ENCODE measurements at regions not wholly inside any gene's neighbourhood (a gene's known extent, or its start where the extent isn't known, plus 50 kb on each side); places are given as distances from the start of the nearest gene placed in this dataset.

DNA sequence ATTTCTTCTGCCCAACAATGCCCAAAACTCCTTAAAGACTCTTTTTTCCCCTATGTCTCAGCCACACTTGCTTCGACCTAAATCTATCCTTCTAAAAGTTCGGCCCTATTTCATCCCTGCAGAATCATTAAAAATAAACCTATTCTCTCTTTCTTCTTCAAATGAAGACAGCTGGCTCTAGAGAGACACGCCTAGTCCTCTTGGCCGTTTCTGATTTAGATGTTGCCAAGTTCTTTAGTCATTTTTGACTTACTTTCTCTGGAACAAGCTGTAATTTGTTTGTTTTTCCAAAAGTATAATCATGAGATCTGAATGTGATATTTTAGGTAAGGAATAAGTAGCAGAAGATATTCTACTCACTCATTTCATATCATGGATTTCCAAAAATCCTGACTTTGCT, 211.6 kb downstream of the CENPC start:
- TF ChIP-seq, protein P1, sequence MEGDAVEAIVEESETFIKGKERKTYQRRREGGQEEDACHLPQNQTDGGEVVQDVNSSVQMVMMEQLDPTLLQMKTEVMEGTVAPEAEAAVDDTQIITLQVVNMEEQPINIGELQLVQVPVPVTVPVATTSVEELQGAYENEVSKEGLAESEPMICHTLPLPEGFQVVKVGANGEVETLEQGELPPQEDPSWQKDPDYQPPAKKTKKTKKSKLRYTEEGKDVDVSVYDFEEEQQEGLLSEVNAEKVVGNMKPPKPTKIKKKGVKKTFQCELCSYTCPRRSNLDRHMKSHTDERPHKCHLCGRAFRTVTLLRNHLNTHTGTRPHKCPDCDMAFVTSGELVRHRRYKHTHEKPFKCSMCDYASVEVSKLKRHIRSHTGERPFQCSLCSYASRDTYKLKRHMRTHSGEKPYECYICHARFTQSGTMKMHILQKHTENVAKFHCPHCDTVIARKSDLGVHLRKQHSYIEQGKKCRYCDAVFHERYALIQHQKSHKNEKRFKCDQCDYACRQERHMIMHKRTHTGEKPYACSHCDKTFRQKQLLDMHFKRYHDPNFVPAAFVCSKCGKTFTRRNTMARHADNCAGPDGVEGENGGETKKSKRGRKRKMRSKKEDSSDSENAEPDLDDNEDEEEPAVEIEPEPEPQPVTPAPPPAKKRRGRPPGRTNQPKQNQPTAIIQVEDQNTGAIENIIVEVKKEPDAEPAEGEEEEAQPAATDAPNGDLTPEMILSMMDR (IDR thresholded peaks at IDR 0.05; ENCODE audit: insufficient read depth, low read length, poor library complexity, severe bottlenecking), result no peak
- no peak for TF ChIP-seq EZH2phosphoT487 (conservative IDR thresholded peaks at IDR 0.05; ENCODE audit: low read length)

All from SU-DHL-6 (cell line).